Cardiac septum (tissue), 1 donor: ENCODE measurements at regions not wholly inside any gene's neighbourhood (a gene's known extent, or its start where the extent isn't known, plus 50 kb on each side); places are given as distances from the start of the nearest gene placed in this dataset.
"Not testable (repeated sequence)": the region's sequence is repeated elsewhere in the genome, so short reads cannot be mapped to it uniquely, and the experiment has no call there.

Experiments used
- DNase-seq: peaks from one replicate; pipeline ENCODE4 v3.0.0-alpha.2; 2020; ENCODE audit warnings: low spot score
- intact Hi-C: fragments of 100-400 bp; cut with DNase I; formaldehyde crosslinking; loops from one replicate; pipeline ENCODE4 v1.14.0; 2022
- donor health status: DM: no; HTN: no; CAD: no.

- intact Hi-C loops: no loop called here
Observed at GRCh38 chr11:82004537-82005213, 729.0 kb downstream of the FAM181B start.

GRCh38 chr11:82003671-82004515 lies 729.8 kb downstream of the FAM181B start:
- intact Hi-C loops: no loop called here
- DNase-seq: no peak

More at GRCh38 chr11:82004537-82005213, 729.0 kb downstream of the FAM181B start:
- no peak for DNase-seq

DNA sequence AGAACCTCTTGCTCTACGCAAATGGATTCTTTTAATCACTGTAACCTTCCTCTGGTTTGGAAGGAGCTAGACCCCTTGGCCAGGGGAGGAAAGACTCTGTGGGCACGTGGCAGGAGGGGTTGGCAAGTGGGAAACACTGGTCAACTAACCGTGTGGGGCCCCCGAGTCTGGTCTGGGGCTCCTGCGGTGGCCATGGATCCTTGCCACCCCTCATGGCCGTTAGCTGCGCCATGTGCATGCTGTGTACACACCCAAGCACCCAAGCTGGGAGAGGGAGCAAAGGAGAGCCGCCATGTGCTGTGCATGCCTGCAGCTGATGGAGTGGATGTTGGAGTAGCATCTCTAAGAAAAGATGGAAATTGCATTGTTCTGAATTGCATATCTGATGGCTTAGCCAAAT lies 730.6 kb downstream of the FAM181B start:
- DNase-seq: no peak
- intact Hi-C loops: no loop called here

DNA sequence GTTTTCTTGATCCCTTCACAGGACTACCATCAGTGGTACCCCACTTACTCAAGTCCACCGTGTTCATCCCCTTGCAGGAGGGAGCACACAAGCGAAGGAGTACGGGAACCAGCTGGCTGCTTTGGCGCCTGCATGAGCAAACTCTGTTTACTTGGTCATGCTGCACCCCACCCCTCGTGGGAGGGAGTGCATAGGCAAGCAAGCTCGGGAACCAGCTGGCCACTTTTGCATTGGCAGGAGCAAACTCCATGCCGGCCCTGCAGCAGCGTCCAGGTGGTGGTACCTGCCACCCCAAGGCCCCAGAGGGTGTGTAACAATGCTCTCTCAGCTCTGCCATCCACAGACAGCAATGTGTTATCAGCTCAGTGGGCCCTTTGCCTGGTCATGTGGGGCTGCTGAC lies 737.8 kb downstream of the FAM181B start:
- no peak for DNase-seq
- intact Hi-C loops: no loop called here

DNA sequence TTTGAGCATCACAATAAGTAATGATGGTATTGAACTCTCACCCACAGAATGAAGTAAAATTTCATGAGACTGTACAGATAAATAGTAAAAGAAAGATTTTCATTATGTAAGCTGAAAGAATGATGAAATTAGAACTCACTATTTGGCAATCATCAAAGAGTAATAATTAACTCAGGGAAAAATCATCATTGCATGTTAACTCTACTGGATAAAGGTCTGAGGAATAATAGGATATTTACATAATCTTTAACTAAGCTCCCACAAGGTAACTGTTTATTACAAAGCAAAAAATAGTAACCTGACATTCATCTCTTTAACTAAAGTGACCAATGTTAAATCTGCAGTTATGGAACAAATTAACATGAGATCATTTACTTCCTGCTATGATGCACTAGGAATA lies 739.9 kb downstream of the FAM181B start:
- DNase-seq: no peak
- intact Hi-C loops: no loop called here

- intact Hi-C loops: no loop called here
- DNase-seq: no peak
Observed at GRCh38 chr11:81990659-81991443, 742.8 kb downstream of the FAM181B start.

- no peak for DNase-seq
- intact Hi-C loops: no loop called here
Observed at GRCh38 chr11:81989093-81989492, 744.6 kb downstream of the FAM181B start.

DNA sequence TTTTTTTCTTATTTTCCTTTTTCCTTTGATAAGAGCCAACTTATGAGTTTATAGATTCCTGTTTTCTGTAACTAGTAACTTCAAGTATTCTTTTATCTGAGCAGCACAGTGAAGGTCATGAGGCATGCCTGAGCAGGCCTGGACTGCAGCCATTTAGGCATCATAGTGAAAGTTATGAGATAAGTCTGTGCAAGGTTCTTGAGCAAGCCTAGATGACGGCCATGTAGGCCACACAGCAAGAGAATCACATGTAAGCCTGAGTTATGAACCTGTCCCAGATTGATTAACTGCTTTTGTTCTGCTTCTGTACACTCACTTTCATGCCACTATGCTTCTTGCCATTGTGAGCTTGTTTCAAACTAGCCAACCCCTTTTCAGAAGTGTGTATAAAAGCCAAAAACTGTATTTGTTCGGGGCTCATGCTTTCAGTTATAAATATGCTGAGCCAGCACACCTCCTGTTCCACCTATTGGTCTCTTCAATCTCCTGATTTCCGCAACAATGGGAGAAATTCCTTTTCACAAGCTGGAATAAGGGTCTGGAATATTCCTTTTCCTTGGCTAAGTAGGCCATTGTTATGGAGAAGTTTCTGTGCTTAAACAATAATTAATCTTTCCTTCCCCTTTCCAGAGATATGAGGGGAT lies 745.7 kb downstream of the FAM181B start:
- no peak for DNase-seq
- intact Hi-C loops: no loop called here

GRCh38 chr11:81986556-81987161 lies 747.0 kb downstream of the FAM181B start:
- no peak for DNase-seq
- intact Hi-C loops: no loop called here

- no peak for DNase-seq
- intact Hi-C loops: no loop called here
Observed at GRCh38 chr11:81979448-81979847, 754.2 kb downstream of the FAM181B start.

- intact Hi-C loops: no loop called here
- no peak for DNase-seq
Observed at GRCh38 chr11:81975261-81975900, 758.3 kb downstream of the FAM181B start.

DNA sequence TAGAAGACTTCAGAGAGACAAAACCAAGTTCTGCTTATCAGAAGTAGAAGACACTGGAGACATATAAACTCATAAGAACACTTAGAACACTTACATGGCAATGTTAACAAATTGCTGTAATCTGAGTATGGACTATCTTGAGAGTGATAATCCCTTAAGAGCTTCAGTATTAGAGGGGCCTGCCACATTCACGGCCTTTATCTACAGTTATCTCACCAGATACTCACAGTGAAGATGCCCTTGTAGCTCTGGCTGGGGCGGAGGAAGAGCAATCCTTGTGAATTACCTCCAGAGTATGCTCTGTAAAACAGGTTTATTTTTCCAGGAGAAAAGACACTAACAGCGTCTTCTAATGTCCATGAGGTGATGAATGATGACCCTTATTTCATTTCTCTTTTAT lies 762.8 kb downstream of the FAM181B start:
- intact Hi-C loops: no loop called here
- no peak for DNase-seq

- DNase-seq: no peak
Observed at GRCh38 chr11:81967242-81967641, 766.4 kb downstream of the FAM181B start.

DNA sequence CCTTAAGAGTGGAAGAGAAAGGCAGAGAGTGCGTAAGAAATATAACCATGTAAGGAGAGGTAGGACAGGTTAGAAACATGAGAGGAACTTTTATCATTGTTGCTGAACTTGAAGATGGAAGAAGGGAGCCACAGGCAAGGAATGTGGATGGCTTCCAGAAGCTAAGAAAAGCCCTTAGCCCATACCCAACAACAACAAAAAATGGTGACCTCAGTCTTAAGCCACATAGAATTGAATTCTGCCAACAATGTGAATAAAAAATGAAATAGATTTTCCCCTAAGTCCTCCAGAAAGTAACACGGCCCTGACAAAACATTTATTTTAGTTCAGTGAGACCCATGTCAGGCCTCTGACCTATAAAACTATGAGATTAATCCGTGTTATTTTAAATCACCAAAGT lies 767.3 kb downstream of the FAM181B start:
- intact Hi-C loops: no loop called here
- no peak for DNase-seq

More at GRCh38 chr11:81967242-81967641, 766.4 kb downstream of the FAM181B start:
- intact Hi-C loops: no loop called here

- intact Hi-C loops: no loop called here
- no peak for DNase-seq
Observed at GRCh38 chr11:81963018-81963417, 770.6 kb downstream of the FAM181B start.

- intact Hi-C loops: no loop called here
- DNase-seq: no peak
Observed at GRCh38 chr11:81960443-81960842, 773.2 kb downstream of the FAM181B start.

DNA sequence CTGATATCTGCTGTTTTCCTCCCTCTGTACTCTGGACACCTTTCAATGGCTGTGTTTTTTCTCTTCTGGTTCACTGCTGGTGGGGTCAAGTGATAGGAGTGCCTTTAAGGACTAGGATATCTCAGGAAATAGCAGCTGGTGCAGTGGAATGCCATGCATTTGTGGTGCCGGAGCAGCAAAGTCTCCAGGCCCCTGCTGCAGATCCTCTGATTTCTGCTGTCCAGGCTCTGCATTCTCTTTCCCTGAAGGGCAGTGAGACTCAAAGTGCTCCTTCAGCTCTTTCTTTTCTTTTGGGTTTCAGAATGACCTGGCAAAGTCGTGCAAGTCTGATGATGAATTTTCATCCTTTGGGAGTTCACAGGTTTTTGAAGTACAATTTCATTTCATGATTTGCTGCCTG lies 774.3 kb downstream of the FAM181B start:
- intact Hi-C loops: no loop called here
- no peak for DNase-seq

DNA sequence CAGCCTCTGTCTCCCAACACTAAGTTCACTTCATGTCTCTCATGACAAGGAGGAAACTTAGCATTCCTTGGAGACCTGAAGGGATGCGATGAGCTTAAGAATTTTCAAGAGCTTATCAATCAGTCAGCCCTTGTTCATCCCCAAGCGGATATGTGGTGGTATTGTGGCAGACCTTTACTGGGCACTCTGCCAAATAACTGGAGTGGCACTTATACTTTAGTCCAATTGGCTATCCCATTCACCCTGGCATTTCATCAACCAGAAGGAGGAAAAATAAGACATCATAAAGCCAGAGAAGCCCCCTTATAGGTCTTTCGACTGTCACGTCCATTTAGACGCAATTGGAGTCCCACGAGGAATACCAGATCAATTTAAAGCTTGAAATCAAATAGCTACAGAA lies 779.4 kb downstream of the FAM181B start:
- DNase-seq, intact Hi-C loops: not testable (repeated sequence)

- intact Hi-C loops: no loop called here
- DNase-seq: no peak
Observed at GRCh38 chr11:81946831-81947230, 786.8 kb downstream of the FAM181B start.
